K562 (cell line): ENCODE measurements at regions not wholly inside any gene's neighbourhood (a gene's known extent, or its start where the extent isn't known, plus 50 kb on each side); places are given as distances from the start of the nearest gene placed in this dataset.

Experiments
- BMI1 ChIP-seq: fragments of 150-350 bp; IDR thresholded peaks from 2 replicates; pipeline ENCODE4 v1.6.1; 2014; ENCODE audit warnings: low read length
- CBX2 ChIP-seq: fragments of 200-600 bp; sonication (generic); IDR thresholded peaks from one replicate; pipeline ENCODE4 v1.6.1; 2012; ENCODE audit warnings: mild to moderate bottlenecking, low read length, inconsistent platforms; ENCODE audit not compliant: insufficient read depth, poor library complexity, severe bottlenecking
- ETV5 ChIP-seq: sonication (generic); formaldehyde crosslinking; IDR thresholded peaks from 2 replicates; pipeline ENCODE4 v1.4.0; 2020; ENCODE audit warnings: low read depth, mild to moderate bottlenecking, missing genetic modification reagents
- KAT7 ChIP-seq: sonication (generic); formaldehyde crosslinking; IDR thresholded peaks from 2 replicates; pipeline ENCODE4 v1.8.0; 2022; ENCODE audit warnings: missing genetic modification reagents, mild to moderate bottlenecking, borderline replicate concordance
- POLR2A ChIP-seq: fragments of 450-650 bp; conservative IDR thresholded peaks from 2 replicates; pipeline ENCODE4 v1.6.1; 2016
- TAF7 ChIP-seq: fragments of 450-650 bp; IDR thresholded peaks from 2 replicates; pipeline ENCODE4 v1.6.1; 2016; ENCODE audit warnings: missing genetic modification characterization, missing compliant biosample characterization
- ZNF408 ChIP-seq: fragments of 250-450 bp; sonication (Bioruptor Pico); IDR thresholded peaks from 2 replicates; pipeline ENCODE4 v1.4.0; 2020; ENCODE audit warnings: low read depth, mild to moderate bottlenecking, moderate library complexity
- TF ChIP-seq, protein P1 (sequence below), 3 experiments: IDR thresholded peaks in 2 of 3; conservative IDR thresholded peaks in 1 of 3; 2 replicates each; pipeline ENCODE4 v1.5.1; 2011 to 2012; ENCODE audit warnings: low read length in 3 of 3, mild to moderate bottlenecking in 3 of 3, control low read depth in 2 of 3, improper control_type of control experiment in 1 of 3, inconsistent platforms in 1 of 3, low read depth in 1 of 3, mixed read lengths in 1 of 3, moderate library complexity in 1 of 3; ENCODE audit not compliant: insufficient read depth in 2 of 3

DNA sequence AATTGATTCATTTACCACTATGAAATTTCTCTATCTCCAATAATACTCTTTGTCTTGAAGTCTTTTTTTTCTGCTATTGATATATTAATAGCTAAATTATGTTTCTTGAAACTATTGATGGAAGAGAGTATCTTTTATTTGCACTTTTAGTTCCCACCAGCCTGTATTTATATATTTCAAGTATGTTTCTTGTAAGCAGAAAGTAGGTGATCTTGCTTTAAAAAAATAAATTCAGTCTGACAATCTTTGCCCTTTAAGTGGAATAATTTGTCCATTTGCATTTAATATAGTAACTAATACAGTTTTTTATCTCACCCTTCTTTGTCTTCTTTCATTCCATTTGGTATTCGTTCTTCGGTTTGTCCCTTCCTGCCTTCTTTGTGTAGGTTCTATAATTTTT lies 790.5 kb downstream of the MCTP2 start:
- no peak for TF ChIP-seq ZNF408 (CRISPR knock-in tag)
- TF ChIP-seq, protein P1, sequence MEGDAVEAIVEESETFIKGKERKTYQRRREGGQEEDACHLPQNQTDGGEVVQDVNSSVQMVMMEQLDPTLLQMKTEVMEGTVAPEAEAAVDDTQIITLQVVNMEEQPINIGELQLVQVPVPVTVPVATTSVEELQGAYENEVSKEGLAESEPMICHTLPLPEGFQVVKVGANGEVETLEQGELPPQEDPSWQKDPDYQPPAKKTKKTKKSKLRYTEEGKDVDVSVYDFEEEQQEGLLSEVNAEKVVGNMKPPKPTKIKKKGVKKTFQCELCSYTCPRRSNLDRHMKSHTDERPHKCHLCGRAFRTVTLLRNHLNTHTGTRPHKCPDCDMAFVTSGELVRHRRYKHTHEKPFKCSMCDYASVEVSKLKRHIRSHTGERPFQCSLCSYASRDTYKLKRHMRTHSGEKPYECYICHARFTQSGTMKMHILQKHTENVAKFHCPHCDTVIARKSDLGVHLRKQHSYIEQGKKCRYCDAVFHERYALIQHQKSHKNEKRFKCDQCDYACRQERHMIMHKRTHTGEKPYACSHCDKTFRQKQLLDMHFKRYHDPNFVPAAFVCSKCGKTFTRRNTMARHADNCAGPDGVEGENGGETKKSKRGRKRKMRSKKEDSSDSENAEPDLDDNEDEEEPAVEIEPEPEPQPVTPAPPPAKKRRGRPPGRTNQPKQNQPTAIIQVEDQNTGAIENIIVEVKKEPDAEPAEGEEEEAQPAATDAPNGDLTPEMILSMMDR (IDR thresholded peaks at IDR 0.05 in 2 of 3, conservative IDR thresholded peaks at IDR 0.05 in 1 of 3; ENCODE audit: insufficient read depth in 2 of 3, low read depth in 1 of 3, low read length in 3 of 3) = no peak
- TF ChIP-seq ETV5 (CRISPR knock-in tag) = no peak
- no peak for TF ChIP-seq BMI1
- TF ChIP-seq KAT7 (CRISPR knock-in tag) = no peak
- TF ChIP-seq TAF7 (tag) = no peak
- TF ChIP-seq POLR2A = no peak
- no peak for TF ChIP-seq CBX2
